ENCODE measurements at regions not wholly inside any gene's neighbourhood (a gene's known extent, or its start where the extent isn't known, plus 50 kb on each side); places are given as distances from the start of the nearest gene placed in this dataset.
"Not testable (repeated sequence)": the region's sequence is repeated elsewhere in the genome, so short reads cannot be mapped to it uniquely, and the experiment has no call there.

- no peak for DNase-seq (ENCODE audit: low spot score)
Observed at GRCh38 chr4:25474690-25475089, 97.6 kb downstream of the ANAPC4 start.

GRCh38 chr4:25477221-25477620 lies 100.2 kb downstream of the ANAPC4 start:
- ATAC-seq, result no peak

More at GRCh38 chr4:25474690-25475089, 97.6 kb downstream of the ANAPC4 start:
- ATAC-seq, result no peak

GRCh38 chr4:25481648-25482047 lies 104.6 kb downstream of the ANAPC4 start:
- ATAC-seq, result no peak
- DNase-seq (ENCODE audit: low spot score), result no peak

More at GRCh38 chr4:25477221-25477620, 100.2 kb downstream of the ANAPC4 start:
- no peak for DNase-seq (ENCODE audit: low spot score)

GRCh38 chr4:25484243-25484721 lies 107.2 kb downstream of the ANAPC4 start:
- ATAC-seq (no peak), DNase-seq (ENCODE audit: low spot score) (no peak)

GRCh38 chr4:25485104-25485503 lies 108.0 kb downstream of the ANAPC4 start:
- DNase-seq (ENCODE audit: low spot score) (no peak), ATAC-seq (no peak)

- DNase-seq (ENCODE audit: low spot score) (no peak), ATAC-seq (no peak)
Observed at GRCh38 chr4:25486171-25486570, 109.1 kb downstream of the ANAPC4 start.

- DNase-seq (ENCODE audit: low spot score) (no peak), ATAC-seq (no peak)
Observed at GRCh38 chr4:25487155-25487554, 110.1 kb downstream of the ANAPC4 start.

- DNase-seq (ENCODE audit: low spot score) (no peak), ATAC-seq (no peak)
Observed at GRCh38 chr4:25489253-25489797, 112.3 kb downstream of the ANAPC4 start.

- no peak for ATAC-seq
- no peak for DNase-seq (ENCODE audit: low spot score)
Observed at GRCh38 chr4:25493466-25493865, 116.4 kb downstream of the ANAPC4 start.

GRCh38 chr4:25494166-25494565 lies 117.1 kb downstream of the ANAPC4 start:
- DNase-seq (ENCODE audit: low spot score) (no peak), ATAC-seq (no peak)

- no peak for DNase-seq (ENCODE audit: low spot score)
- no peak for ATAC-seq
Observed at GRCh38 chr4:25500626-25501316, 123.7 kb downstream of the ANAPC4 start.

- DNase-seq (ENCODE audit: low spot score) (no peak), ATAC-seq (no peak)
Observed at GRCh38 chr4:25502115-25502514, 125.1 kb downstream of the ANAPC4 start.

- ATAC-seq (no peak), DNase-seq (ENCODE audit: low spot score) (no peak)
Observed at GRCh38 chr4:25503779-25504178, 126.7 kb downstream of the ANAPC4 start.

GRCh38 chr4:25504932-25505636 lies 128.0 kb downstream of the ANAPC4 start:
- ATAC-seq (no peak), DNase-seq (ENCODE audit: low spot score) (no peak)

GRCh38 chr4:25505637-25505991 lies 128.6 kb downstream of the ANAPC4 start:
- ATAC-seq (no peak), DNase-seq (ENCODE audit: low spot score) (no peak)

- no peak for ATAC-seq
Observed at GRCh38 chr4:25506032-25506571, 129.0 kb downstream of the ANAPC4 start.

GRCh38 chr4:25509646-25510045 lies 132.6 kb downstream of the ANAPC4 start:
- DNase-seq (ENCODE audit: low spot score), result no peak
- ATAC-seq, result no peak

More at GRCh38 chr4:25506032-25506571, 129.0 kb downstream of the ANAPC4 start:
- no peak for DNase-seq (ENCODE audit: low spot score)

- not testable (repeated sequence) for ATAC-seq; DNase-seq (ENCODE audit: low spot score)
Observed at GRCh38 chr4:25511823-25512222, 134.8 kb downstream of the ANAPC4 start.

- ATAC-seq (no peak), DNase-seq (ENCODE audit: low spot score) (no peak)
Observed at GRCh38 chr4:25513814-25514213, 136.8 kb downstream of the ANAPC4 start.

- ATAC-seq (no peak), DNase-seq (ENCODE audit: low spot score) (no peak)
Observed at GRCh38 chr4:25523405-25523804, 132.2 kb upstream of the SLC34A2 start.

- no peak for ATAC-seq
- no peak for DNase-seq (ENCODE audit: low spot score)
Observed at GRCh38 chr4:25524663-25525062, 131.0 kb upstream of the SLC34A2 start.

GRCh38 chr4:25525896-25526295 lies 129.8 kb upstream of the SLC34A2 start:
- no peak for DNase-seq (ENCODE audit: low spot score)
- ATAC-seq, result no peak

Data from left lobe of liver (tissue), 2 donors.